Uterus (tissue), 2 donors: ENCODE measurements at regions not wholly inside any gene's neighbourhood (a gene's known extent, or its start where the extent isn't known, plus 50 kb on each side); places are given as distances from the start of the nearest gene placed in this dataset.

Source experiments
- CTCF ChIP-seq, 4 experiments: fragments of 200-600 bp in 2 of 4; fragments of 450-650 bp in 2 of 4; sonication (generic) in 2 of 4; IDR thresholded peaks; one replicate each; pipeline ENCODE4 v1.5.1; 2016 to 2019; ENCODE audit warnings: antibody characterized with exemption in 4 of 4, mild to moderate bottlenecking in 2 of 4, moderate library complexity in 1 of 4
- POLR2A ChIP-seq, 2 donors: fragments of 450-650 bp; IDR thresholded peaks; one replicate each; pipeline ENCODE4 v1.6.1; 2016; ENCODE audit warnings: antibody characterized with exemption in 2 of 2, mild to moderate bottlenecking in 1 of 2, moderate library complexity in 1 of 2

- TF ChIP-seq CTCF (IDR thresholded peaks at IDR 0.05), result no peak
- TF ChIP-seq POLR2A (IDR thresholded peaks at IDR 0.05), result no peak
These were observed 208.2 kb downstream of the WDR11 start for GRCh38 chr10:121059351-121059750.
